Spinal cord (tissue), 9 donors: ENCODE measurements at regions not wholly inside any gene's neighbourhood (a gene's known extent, or its start where the extent isn't known, plus 50 kb on each side); places are given as distances from the start of the nearest gene placed in this dataset.

Experiments
- DNase-seq, 6 donors: peaks; one replicate each; pipeline versions ENCODE4 v3.0.0 to v3.0.0-alpha.2; 2013 to 2015; ENCODE audit warnings: low spot score in 6 of 6, low read depth in 4 of 6
- H3K27ac ChIP-seq: one replicate; pipeline ENCODE4 v1.5.1; 2013; ENCODE audit warnings: low read depth, low read length, control low read depth
- H3K27me3 ChIP-seq: one replicate; pipeline ENCODE4 v1.6.1; 2013; ENCODE audit warnings: low read length; ENCODE audit not compliant: control insufficient read depth, insufficient read depth
- H3K36me3 ChIP-seq: one replicate; pipeline ENCODE4 v1.6.1; 2013; ENCODE audit warnings: low read length; ENCODE audit not compliant: control insufficient read depth, insufficient read depth
- H3K4me1 ChIP-seq: one replicate; pipeline ENCODE4 v1.6.1; 2013; ENCODE audit warnings: low read length; ENCODE audit not compliant: control insufficient read depth, insufficient read depth
- H3K4me3 ChIP-seq: one replicate; pipeline ENCODE4 v1.5.1; 2013; ENCODE audit warnings: low read depth, low read length, control low read depth
- H3K9me3 ChIP-seq: one replicate; pipeline ENCODE4 v1.6.1; 2013; ENCODE audit warnings: low read length; ENCODE audit not compliant: control insufficient read depth, insufficient read depth
- WGBS: methylation state at CpG from one replicate; pipeline ENCODE4 v1.1.5; 2013; ENCODE audit warnings: missing lambda C conversion rate; ENCODE audit not compliant: insufficient coverage; 5-methylcytosine and 5-hydroxymethylcytosine counted together
- donor health status: healthy.

DNA sequence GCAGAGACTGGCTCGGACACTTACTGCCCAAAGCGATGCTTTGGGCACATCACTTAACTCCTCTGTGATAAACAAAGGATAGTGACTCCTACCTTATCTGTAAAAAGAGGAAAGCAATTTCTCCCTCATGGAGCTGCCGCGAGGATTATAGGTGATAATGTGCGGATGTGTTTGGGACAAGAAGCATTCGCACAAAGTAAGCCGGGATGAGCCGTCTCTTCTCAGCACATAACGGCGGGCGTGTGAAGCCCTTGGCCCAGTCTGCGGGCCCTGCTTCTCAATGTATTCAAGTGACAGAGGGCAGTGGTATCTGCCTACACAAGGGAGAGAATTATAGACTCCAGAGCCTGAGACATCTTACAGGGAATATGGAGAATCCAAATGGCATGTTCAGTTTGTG, 550.3 kb upstream of the CPEB2 start:
- H3K27ac ChIP-seq = no peak overlapping the region
- no peaks in the 10 kb centered on the region for H3K4me1 ChIP-seq
- DNase-seq = no peak
- WGBS = 100% methylated on average over 8 of the region's 12 CpGs
- H3K9me3 ChIP-seq = no peaks in the 10 kb centered on the region
- H3K4me3 ChIP-seq = no peak overlapping the region
- no peaks in the 10 kb centered on the region for H3K36me3 ChIP-seq
- H3K27me3 ChIP-seq = no peaks in the 10 kb centered on the region

DNA sequence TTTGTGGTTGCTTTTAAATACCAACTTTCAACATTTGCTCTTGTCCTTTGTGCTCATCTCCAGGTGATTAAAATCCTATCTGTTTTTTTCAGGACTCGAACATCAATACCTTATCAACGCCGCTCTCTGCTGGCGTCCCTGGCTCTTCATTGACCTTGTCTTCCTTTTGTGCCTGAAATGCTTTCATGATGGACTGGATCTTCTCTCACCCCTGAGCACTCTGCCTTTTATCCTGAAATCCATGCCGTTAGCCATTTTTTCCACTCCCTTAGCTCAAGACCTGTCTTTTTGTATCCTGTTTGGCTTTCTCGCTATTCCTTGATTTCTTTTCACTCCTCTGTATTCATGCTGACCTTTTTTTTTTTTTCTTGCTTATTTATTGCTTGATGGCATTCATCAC, 549.5 kb upstream of the CPEB2 start:
- no peaks in the 10 kb centered on the region for H3K27me3 ChIP-seq
- DNase-seq = peak in 1 of 6 donors; percentile 41
- H3K4me1 ChIP-seq = no peaks in the 10 kb centered on the region
- H3K4me3 ChIP-seq = no peak overlapping the region
- no peaks in the 10 kb centered on the region for H3K36me3 ChIP-seq
- WGBS = 50% methylated on average over 5 of the region's 6 CpGs
- H3K27ac ChIP-seq = no peak overlapping the region
- no peaks in the 10 kb centered on the region for H3K9me3 ChIP-seq

DNA sequence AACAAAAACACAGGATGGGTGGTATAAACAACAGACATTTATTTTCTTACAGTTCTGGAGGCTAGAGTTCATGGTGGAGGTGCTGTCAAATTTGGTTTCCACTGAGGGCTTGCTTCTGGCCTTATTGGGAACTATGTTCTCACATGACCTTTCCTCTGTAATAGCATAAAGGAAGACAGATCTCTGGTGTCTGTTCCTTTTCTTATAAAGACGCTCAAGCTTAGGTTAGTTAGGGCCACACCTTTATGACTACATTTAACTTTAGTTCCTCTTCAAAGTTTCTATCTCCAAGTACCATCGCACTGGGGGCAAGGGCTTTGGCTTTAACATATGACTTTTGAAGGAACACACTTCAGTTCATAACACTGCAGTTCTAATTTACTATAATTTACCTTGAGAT, 543.8 kb upstream of the CPEB2 start:
- 100% methylated on average over 1 of the region's 2 CpGs for WGBS
- H3K27ac ChIP-seq = no peak overlapping the region
- H3K4me1 ChIP-seq = no peaks in the 10 kb centered on the region
- no peaks in the 10 kb centered on the region for H3K9me3 ChIP-seq
- no peaks in the 10 kb centered on the region for H3K36me3 ChIP-seq
- no peaks in the 10 kb centered on the region for H3K27me3 ChIP-seq
- no peak overlapping the region for H3K4me3 ChIP-seq
- no peak for DNase-seq

DNA sequence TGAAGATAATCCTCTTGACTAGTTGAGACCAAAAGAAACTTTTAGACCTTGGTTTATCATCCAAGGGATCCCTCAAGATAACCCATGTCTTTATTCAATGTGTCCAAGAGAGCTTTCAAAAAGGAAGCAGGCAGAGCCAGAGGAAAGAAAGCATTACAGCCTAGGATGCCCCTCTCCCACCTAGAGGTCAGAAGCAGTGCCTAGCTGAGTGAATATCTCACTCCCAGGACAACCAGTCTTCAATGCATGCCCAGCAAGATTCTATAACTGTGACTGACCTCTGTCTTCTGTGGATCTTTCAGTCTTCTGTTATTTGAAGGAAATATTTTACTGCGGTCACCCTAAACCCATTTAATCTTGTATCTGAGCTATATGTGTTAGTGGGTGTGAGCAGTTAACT, 537.2 kb upstream of the CPEB2 start:
- H3K27ac ChIP-seq = no peak overlapping the region
- H3K9me3 ChIP-seq = no peaks in the 10 kb centered on the region
- no peaks in the 10 kb centered on the region for H3K36me3 ChIP-seq
- H3K27me3 ChIP-seq = no peaks in the 10 kb centered on the region
- WGBS = no CpG with 5 or more reads among the region's 1 CpG
- DNase-seq = no peak
- H3K4me3 ChIP-seq = no peak overlapping the region
- no peaks in the 10 kb centered on the region for H3K4me1 ChIP-seq

DNA sequence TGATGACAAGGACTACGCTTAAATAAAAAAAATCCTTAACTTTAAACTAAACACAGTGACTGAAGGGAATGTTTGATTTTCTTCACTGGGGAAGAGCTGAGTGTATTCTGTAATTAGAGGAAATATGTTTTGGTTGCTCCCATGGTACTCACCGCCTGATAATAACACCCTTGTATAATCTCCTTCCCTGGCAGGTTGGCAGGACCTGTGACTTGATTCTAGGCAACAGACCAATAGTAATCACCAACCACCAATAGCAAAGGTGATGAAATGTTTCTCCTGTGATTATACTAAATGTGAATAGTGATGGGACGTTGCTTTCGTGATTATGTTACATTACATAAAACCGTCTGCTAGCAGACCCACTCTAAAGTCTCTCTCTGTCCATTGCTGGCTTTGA, 536.8 kb upstream of the CPEB2 start:
- DNase-seq = peak in 1 of 6 donors; percentile 61
- no peaks in the 10 kb centered on the region for H3K9me3 ChIP-seq
- no peaks in the 10 kb centered on the region for H3K4me1 ChIP-seq
- no peaks in the 10 kb centered on the region for H3K36me3 ChIP-seq
- H3K27me3 ChIP-seq = no peaks in the 10 kb centered on the region
- H3K27ac ChIP-seq = no peak overlapping the region
- no CpG with 5 or more reads among the region's 5 CpGs for WGBS
- H3K4me3 ChIP-seq = no peak overlapping the region

DNA sequence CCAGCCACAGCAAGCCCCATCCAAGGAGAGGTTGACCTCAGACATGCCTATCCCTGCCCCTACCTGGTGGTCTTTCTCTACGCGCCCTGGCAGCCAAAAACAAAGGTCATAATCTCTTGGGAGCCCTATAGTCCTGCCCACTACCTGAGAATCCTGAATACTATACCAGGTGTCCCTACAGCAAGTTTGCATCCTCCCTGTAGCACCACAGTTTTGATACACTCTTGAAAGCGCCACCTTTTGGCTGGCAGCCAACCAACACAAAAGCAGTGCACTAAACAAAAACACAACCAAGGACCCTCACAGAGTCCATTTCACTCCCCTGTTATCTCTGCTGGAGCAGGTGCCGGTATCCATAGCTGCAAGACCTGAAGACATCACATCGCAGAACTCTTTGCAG, 523.8 kb upstream of the CPEB2 start:
- Histone ChIP-seq H3K9me3 (no peaks in the 10 kb centered on the region), H3K36me3 (no peaks in the 10 kb centered on the region), H3K27me3 (no peaks in the 10 kb centered on the region), H3K4me1 (no peaks in the 10 kb centered on the region), H3K4me3 (no peak overlapping the region), H3K27ac (no peak overlapping the region)
- no peak for DNase-seq
- 96% methylated on average over 5 of the region's 5 CpGs for WGBS

DNA sequence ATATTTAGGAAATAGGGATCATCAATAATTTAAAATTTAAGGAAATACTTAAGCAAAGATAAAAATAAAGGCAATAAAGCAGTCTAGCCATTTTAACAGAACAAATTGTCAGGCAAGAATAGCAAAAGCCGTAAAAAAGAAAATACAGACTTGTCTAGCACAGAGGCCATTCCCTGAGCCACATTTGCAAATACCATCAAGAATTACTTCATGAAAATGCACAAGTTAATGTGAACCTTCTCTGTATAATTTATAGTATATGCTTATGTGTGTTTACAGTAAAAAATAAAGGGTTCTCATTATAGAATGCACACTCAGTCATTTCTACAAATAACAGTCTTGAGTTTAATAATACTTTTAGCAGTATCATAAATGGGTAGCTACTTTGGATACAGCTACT, 505.9 kb upstream of the CPEB2 start:
- no CpG with 5 or more reads among the region's 1 CpG for WGBS
- DNase-seq = no peak
- H3K27me3 ChIP-seq = no peaks in the 10 kb centered on the region

DNA sequence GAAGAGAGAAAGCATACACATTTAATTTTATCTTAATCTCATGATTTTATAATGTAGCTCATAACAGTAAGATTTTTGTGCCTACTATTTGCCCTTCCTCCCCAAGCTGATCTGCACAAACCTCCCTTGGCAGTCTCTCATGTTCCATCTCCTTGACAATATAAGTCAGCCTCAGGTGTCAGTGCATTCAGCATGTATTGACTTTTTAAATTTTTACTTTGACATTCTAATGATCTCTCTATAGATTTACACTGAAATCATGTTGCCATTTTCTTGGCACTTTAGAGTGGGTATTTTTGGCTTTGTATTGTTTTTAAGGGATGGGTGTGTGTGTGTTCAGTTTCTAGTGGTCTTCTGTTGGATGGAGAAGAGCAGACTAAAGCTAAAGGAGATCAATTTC, 505.3 kb upstream of the CPEB2 start:
- no peak overlapping the region for H3K27ac ChIP-seq
- H3K27me3 ChIP-seq = no peaks in the 10 kb centered on the region
- no peak overlapping the region for H3K4me3 ChIP-seq
- no peak for DNase-seq
- no peaks in the 10 kb centered on the region for H3K9me3 ChIP-seq
- H3K36me3 ChIP-seq = no peaks in the 10 kb centered on the region
- H3K4me1 ChIP-seq = no peaks in the 10 kb centered on the region

More for the DNA sequence above, 505.9 kb upstream of the CPEB2 start:
- Histone ChIP-seq H3K27ac (no peak overlapping the region), H3K9me3 (no peaks in the 10 kb centered on the region), H3K4me1 (no peaks in the 10 kb centered on the region), H3K36me3 (no peaks in the 10 kb centered on the region), H3K4me3 (no peak overlapping the region)

DNA sequence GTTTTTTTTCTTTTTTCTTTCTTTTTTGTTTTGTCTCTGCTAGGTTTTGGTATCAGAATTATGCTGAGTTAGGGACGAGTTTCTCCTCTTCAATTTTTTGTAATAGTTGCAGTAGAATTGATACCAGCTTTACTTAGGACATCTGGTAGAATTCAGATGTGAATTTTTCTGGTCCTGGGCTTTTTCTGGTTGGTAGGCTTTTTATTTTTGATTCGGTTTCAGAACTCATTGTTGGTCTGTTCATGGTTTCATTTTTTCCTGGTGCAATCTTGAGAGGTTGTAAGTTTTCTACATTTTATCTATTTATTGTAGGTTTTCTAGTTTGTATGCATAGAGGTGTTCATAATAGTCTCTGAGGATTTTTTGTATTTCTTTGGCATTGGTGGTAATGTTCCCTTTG, 498.1 kb upstream of the CPEB2 start:
- DNase-seq = no peak
- Histone ChIP-seq H3K4me3 (no peak overlapping the region), H3K27me3 (no peaks in the 10 kb centered on the region), H3K27ac (no peak overlapping the region), H3K9me3 (no peaks in the 10 kb centered on the region), H3K4me1 (no peaks in the 10 kb centered on the region), H3K36me3 (no peaks in the 10 kb centered on the region)
- WGBS = no CpG with 5 or more reads among the region's 2 CpGs

DNA sequence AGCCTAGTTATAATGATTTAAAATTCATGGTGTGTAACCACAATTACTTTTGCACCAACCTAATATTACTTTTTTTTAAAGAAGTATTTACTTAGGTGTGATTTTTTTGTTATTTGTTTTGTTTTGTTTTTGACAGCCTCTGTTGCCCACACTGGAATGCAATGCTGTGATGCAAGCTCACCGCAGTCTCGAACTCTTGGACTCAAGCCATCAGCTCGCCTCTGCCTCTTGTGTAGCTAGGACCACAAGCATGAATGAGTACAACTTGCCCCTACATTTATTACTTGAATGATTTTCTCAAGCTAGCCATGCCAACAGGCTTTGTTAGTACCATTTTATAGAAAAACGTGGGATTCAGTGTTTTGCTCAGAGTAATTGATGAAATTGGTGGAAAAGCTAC, 488.8 kb upstream of the CPEB2 start:
- H3K9me3 ChIP-seq = no peaks in the 10 kb centered on the region
- DNase-seq = no peak
- no peak overlapping the region for H3K4me3 ChIP-seq
- H3K4me1 ChIP-seq = no peaks in the 10 kb centered on the region
- H3K27me3 ChIP-seq = no peaks in the 10 kb centered on the region
- no peak overlapping the region for H3K27ac ChIP-seq
- 80% methylated on average over 3 of the region's 4 CpGs for WGBS
- H3K36me3 ChIP-seq = no peaks in the 10 kb centered on the region
